ENCODE measurements at regions not wholly inside any gene's neighbourhood (a gene's known extent, or its start where the extent isn't known, plus 50 kb on each side); places are given as distances from the start of the nearest gene placed in this dataset.

GRCh38 chr2:106624787-106625380, 137.7 kb downstream of the CD8B2 start:
- H3K27ac ChIP-seq (ENCODE audit: poor library complexity, severe bottlenecking), result no peak overlapping the region
- no peak overlapping the region for H3K4me3 ChIP-seq (ENCODE audit: severe bottlenecking)
- no peaks in the 10 kb centered on the region for H3K36me3 ChIP-seq (ENCODE audit: low read depth)
- no peak for TF ChIP-seq CTCF (IDR thresholded peaks at IDR 0.05; ENCODE audit: poor library complexity, severe bottlenecking)
- H3K4me1 ChIP-seq (ENCODE audit: insufficient read depth, poor library complexity, severe bottlenecking), result no peaks in the 10 kb centered on the region
- no peak for DNase-seq (ENCODE audit: low spot score)
- no peaks in the 10 kb centered on the region for H3K9me3 ChIP-seq (ENCODE audit: severe bottlenecking)
- ATAC-seq (ENCODE audit: low read depth), result no peak
- H3K27me3 ChIP-seq (ENCODE audit: insufficient read depth, poor library complexity, severe bottlenecking), result no peaks in the 10 kb centered on the region

- Histone ChIP-seq H3K27me3 (ENCODE audit: insufficient read depth, poor library complexity, severe bottlenecking) (no peaks in the 10 kb centered on the region), H3K4me3 (ENCODE audit: severe bottlenecking) (no peak overlapping the region), H3K4me1 (ENCODE audit: insufficient read depth, poor library complexity, severe bottlenecking) (no peaks in the 10 kb centered on the region), H3K36me3 (ENCODE audit: low read depth) (no peaks in the 10 kb centered on the region), H3K27ac (ENCODE audit: poor library complexity, severe bottlenecking) (no peak overlapping the region), H3K9me3 (ENCODE audit: severe bottlenecking) (no peaks in the 10 kb centered on the region)
- DNase-seq (ENCODE audit: low spot score) (no peak), ATAC-seq (ENCODE audit: low read depth) (no peak)
- TF ChIP-seq CTCF (IDR thresholded peaks at IDR 0.05; ENCODE audit: poor library complexity, severe bottlenecking), result no peak
Measured at GRCh38 chr2:106628377-106628776, 141.2 kb downstream of the CD8B2 start.

- DNase-seq (ENCODE audit: low spot score), result no peak
- Histone ChIP-seq H3K27me3 (ENCODE audit: insufficient read depth, poor library complexity, severe bottlenecking) (no peaks in the 10 kb centered on the region), H3K4me3 (ENCODE audit: severe bottlenecking) (no peak overlapping the region), H3K27ac (ENCODE audit: poor library complexity, severe bottlenecking) (no peak overlapping the region), H3K9me3 (ENCODE audit: severe bottlenecking) (no peaks in the 10 kb centered on the region), H3K4me1 (ENCODE audit: insufficient read depth, poor library complexity, severe bottlenecking) (no peaks in the 10 kb centered on the region), H3K36me3 (ENCODE audit: low read depth) (no peaks in the 10 kb centered on the region)
- ATAC-seq (ENCODE audit: low read depth), result no peak
- TF ChIP-seq CTCF (IDR thresholded peaks at IDR 0.05; ENCODE audit: poor library complexity, severe bottlenecking), result no peak
Measured at GRCh38 chr2:106629981-106630380, 142.8 kb downstream of the CD8B2 start.

GRCh38 chr2:106631281-106631680, 144.1 kb downstream of the CD8B2 start:
- no peak for TF ChIP-seq CTCF (IDR thresholded peaks at IDR 0.05; ENCODE audit: poor library complexity, severe bottlenecking)
- H3K27me3 ChIP-seq (ENCODE audit: insufficient read depth, poor library complexity, severe bottlenecking), result no peaks in the 10 kb centered on the region
- H3K4me1 ChIP-seq (ENCODE audit: insufficient read depth, poor library complexity, severe bottlenecking), result no peaks in the 10 kb centered on the region
- no peak for DNase-seq (ENCODE audit: low spot score)
- no peaks in the 10 kb centered on the region for H3K9me3 ChIP-seq (ENCODE audit: severe bottlenecking)
- H3K36me3 ChIP-seq (ENCODE audit: low read depth), result no peaks in the 10 kb centered on the region
- H3K27ac ChIP-seq (ENCODE audit: poor library complexity, severe bottlenecking), result no peak overlapping the region
- ATAC-seq (ENCODE audit: low read depth), result no peak
- H3K4me3 ChIP-seq (ENCODE audit: severe bottlenecking), result no peak overlapping the region

GRCh38 chr2:106638043-106638442, 150.9 kb downstream of the CD8B2 start:
- no peak overlapping the region for H3K27ac ChIP-seq (ENCODE audit: poor library complexity, severe bottlenecking)
- peak; percentile 57 for TF ChIP-seq CTCF (IDR thresholded peaks at IDR 0.05; ENCODE audit: poor library complexity, severe bottlenecking)
- H3K4me3 ChIP-seq (ENCODE audit: severe bottlenecking), result no peak overlapping the region
- ATAC-seq (ENCODE audit: low read depth) (no peak), DNase-seq (ENCODE audit: low spot score) (no peak)
- H3K27me3 ChIP-seq (ENCODE audit: insufficient read depth, poor library complexity, severe bottlenecking), result no peaks in the 10 kb centered on the region
- H3K36me3 ChIP-seq (ENCODE audit: low read depth), result no peaks in the 10 kb centered on the region
- H3K9me3 ChIP-seq (ENCODE audit: severe bottlenecking), result no peaks in the 10 kb centered on the region
- no peaks in the 10 kb centered on the region for H3K4me1 ChIP-seq (ENCODE audit: insufficient read depth, poor library complexity, severe bottlenecking)

All from RWPE2 (cell line).